ENCODE measurements at regions not wholly inside any gene's neighbourhood (a gene's known extent, or its start where the extent isn't known, plus 50 kb on each side); places are given as distances from the start of the nearest gene placed in this dataset.

DNA sequence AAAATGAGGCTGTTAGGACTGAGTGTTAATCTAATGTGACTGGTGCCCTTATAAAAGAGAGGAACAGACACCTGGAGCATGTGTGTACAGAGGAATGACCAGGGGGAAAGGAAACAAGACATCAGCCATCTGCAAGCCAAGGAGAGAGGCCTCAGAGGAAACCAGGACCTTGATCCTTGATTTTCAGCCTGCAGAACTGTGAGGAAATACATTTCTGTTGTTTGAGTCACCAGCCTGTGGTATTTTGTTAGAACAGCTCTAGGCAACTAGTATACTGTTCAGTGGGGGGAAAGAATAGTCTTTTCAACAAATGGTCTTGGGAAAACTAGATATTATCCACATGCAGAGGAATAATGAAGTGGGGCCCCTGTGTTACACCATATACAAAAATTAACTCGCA, 80.6 kb downstream of the CCR1 start:
- peak in 1 of 8 donors; percentile 59 for ATAC-seq
- DNase-seq: no peak
- Histone ChIP-seq H3K27ac (peak overlapping the region in 1 of 10 donors; percentile 70), H3K9me3 (no peaks in the 10 kb centered on the region), H3K4me1 (peaks cover 0 to 69% (median 0%) of the 10 kb centered on the region in 9 donors), H3K4me3 (no peak overlapping the region), H3K36me3 (no peaks in the 10 kb centered on the region), H3K27me3 (peaks cover 0 to 9% (median 0%) of the 10 kb centered on the region in 7 donors)
- 96 to 100% methylated on average over 1 of the region's 1 CpG for WGBS, 2 donors
- intact Hi-C loops (cut with DNase I): no loop called here
- TF ChIP-seq, protein P1, sequence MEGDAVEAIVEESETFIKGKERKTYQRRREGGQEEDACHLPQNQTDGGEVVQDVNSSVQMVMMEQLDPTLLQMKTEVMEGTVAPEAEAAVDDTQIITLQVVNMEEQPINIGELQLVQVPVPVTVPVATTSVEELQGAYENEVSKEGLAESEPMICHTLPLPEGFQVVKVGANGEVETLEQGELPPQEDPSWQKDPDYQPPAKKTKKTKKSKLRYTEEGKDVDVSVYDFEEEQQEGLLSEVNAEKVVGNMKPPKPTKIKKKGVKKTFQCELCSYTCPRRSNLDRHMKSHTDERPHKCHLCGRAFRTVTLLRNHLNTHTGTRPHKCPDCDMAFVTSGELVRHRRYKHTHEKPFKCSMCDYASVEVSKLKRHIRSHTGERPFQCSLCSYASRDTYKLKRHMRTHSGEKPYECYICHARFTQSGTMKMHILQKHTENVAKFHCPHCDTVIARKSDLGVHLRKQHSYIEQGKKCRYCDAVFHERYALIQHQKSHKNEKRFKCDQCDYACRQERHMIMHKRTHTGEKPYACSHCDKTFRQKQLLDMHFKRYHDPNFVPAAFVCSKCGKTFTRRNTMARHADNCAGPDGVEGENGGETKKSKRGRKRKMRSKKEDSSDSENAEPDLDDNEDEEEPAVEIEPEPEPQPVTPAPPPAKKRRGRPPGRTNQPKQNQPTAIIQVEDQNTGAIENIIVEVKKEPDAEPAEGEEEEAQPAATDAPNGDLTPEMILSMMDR (IDR thresholded peaks at IDR 0.05): no peak

DNA sequence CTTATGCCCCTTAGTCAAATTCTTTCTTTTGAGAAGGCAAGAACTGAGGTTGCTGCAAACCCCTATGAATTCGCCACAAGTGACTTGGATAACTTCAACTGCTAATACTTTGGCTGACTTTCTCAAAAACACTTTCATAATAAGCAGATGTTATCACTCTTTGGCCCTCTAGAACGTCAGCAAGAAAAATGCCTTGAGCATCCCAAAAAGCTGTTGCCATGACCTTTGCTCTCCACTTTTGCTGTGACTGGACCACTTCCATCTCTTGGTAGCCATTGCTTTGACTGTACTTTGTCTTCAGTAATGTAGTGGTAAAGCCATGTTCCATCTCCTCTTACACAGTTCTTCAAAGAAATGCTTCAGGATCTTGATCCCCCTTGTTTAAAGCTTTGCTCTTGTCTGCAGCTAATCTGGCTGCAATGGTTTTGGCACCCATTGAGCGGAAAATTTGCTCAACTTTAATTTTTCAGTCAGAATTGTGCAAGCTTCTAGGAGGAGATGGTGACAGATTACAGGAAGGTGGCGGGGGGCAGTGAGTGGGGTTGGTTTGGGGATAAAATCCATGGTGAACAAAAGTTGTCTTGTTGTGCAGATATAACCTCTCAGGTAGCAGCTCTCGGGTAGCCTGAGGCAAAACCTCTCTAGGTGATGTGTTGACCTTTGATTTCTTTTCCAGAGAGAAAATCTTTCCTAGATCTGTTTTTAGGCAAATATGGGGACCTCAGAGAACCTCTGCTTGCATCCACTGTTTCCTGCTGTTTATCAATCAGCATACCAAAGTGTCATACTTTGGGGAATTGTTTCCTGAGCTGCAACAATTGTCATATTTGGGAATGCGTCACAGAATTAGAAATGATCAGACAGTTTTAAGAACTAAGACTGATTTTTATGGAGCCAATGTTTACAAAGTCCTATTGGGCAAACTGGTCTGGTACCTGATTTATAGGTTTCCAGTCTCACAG, 83.6 kb downstream of the CCR1 start:
- no peak overlapping the region for H3K4me3 ChIP-seq
- intact Hi-C loops (cut with DNase I): no loop called here
- no peaks in the 10 kb centered on the region for H3K9me3 ChIP-seq
- H3K27ac ChIP-seq: peak overlapping the region in 2 of 10 donors; percentile 11 to 38
- ATAC-seq (peak in 3 of 8 donors; percentile 28 to 52 (median 52)), DNase-seq (no peak)
- peaks cover 0 to 41% (median 0%) of the 10 kb centered on the region in 9 donors for H3K4me1 ChIP-seq
- H3K36me3 ChIP-seq: no peaks in the 10 kb centered on the region
- 68 to 81% methylated on average over 6 of the region's 6 CpGs for WGBS, 2 donors
- peaks cover 0 to 18% (median 0%) of the 10 kb centered on the region in 7 donors for H3K27me3 ChIP-seq
- TF ChIP-seq, protein P1 (IDR thresholded peaks at IDR 0.05): no peak

DNA sequence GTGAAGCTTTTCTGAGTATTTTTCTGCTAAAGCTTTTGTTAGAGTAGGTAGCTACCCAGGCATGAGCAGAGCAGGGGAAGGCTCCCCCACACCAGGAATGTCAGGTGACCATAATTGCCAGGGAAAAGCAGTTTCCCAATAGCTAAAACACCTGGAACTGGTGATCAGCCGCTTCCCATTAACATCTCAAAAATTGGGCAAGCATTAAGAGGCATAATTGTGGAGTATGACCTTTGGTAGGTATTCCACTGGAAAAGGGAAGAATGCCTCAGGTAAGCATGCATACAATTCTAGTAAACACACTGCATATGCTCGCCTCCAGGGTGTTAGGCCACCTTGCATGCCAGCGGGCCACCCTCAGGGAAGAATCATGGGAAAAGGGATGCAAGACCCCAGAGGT, 84.5 kb downstream of the CCR1 start:
- Histone ChIP-seq H3K27me3 (peaks cover 0 to 18% (median 0%) of the 10 kb centered on the region in 7 donors), H3K9me3 (no peaks in the 10 kb centered on the region), H3K36me3 (no peaks in the 10 kb centered on the region), H3K4me3 (no peak overlapping the region), H3K27ac (peak overlapping the region in 1 of 10 donors; percentile 38), H3K4me1 (peaks cover 0 to 35% (median 0%) of the 10 kb centered on the region in 9 donors)
- intact Hi-C loops (cut with DNase I): no loop called here
- TF ChIP-seq, protein P1 (IDR thresholded peaks at IDR 0.05): no peak
- 84 to 98% methylated on average over 3 of the region's 3 CpGs for WGBS, 2 donors
- no peak for DNase-seq
- ATAC-seq: no peak

DNA sequence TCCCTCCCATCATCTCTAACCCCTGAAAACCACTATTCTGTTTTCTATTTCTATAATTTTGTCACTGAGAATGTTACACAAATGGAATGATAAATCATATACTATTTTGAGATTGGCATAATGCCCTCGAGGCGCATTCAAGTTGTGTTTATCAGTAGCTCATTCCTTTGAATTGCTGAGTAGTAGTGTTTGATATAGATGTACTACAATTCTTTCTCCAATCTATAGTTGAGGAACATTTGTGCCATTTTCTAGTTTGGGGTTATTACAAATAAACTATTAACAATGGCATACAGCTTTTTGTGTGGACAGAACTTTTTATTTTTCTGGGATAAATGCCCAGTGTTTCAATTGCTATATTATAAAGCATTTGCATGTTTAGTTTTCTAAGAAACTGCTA, 86.0 kb downstream of the CCR1 start:
- ATAC-seq (no peak), DNase-seq (no peak)
- WGBS, 2 donors: 27 to 48% methylated on average over 2 of the region's 2 CpGs
- H3K27ac ChIP-seq: no peak overlapping the region
- no peak overlapping the region for H3K4me3 ChIP-seq
- peaks cover 0 to 28% (median 0%) of the 10 kb centered on the region in 9 donors for H3K4me1 ChIP-seq
- H3K27me3 ChIP-seq: peaks cover 0 to 18% (median 0%) of the 10 kb centered on the region in 7 donors
- no peaks in the 10 kb centered on the region for H3K36me3 ChIP-seq
- TF ChIP-seq, protein P1 (IDR thresholded peaks at IDR 0.05): no peak
- intact Hi-C loops (cut with DNase I): no loop called here
- no peaks in the 10 kb centered on the region for H3K9me3 ChIP-seq

All from heart right ventricle (tissue), 16 donors.